Hindlimb muscle (tissue), 1 donor: ENCODE measurements at regions not wholly inside any gene's neighbourhood (a gene's known extent, or its start where the extent isn't known, plus 50 kb on each side); places are given as distances from the start of the nearest gene placed in this dataset.

ENCODE experiments used
- DNase-seq: peaks from one replicate; pipeline ENCODE4 v3.0.0-alpha.2; 2013

- DNase-seq, result no peak
Observed at GRCh38 chr11:56932572-56933220, 56.0 kb upstream of the OR5AK2 start.

GRCh38 chr11:56923116-56923515 is 65.6 kb upstream of the OR5AK2 start:
- DNase-seq, result no peak

GRCh38 chr11:56922421-56922820 is 66.3 kb upstream of the OR5AK2 start:
- DNase-seq, result no peak

- DNase-seq, result no peak
Observed at GRCh38 chr11:56917708-56918400, 70.9 kb upstream of the OR5AK2 start.

- DNase-seq, result no peak
Observed at GRCh38 chr11:56916587-56916986, 72.1 kb upstream of the OR5AK2 start.

GRCh38 chr11:56916162-56916561 is 72.6 kb upstream of the OR5AK2 start:
- no peak for DNase-seq

- no peak for DNase-seq
Observed at GRCh38 chr11:56911312-56911711, 77.4 kb upstream of the OR5AK2 start.

GRCh38 chr11:56910785-56911184 is 77.9 kb upstream of the OR5AK2 start:
- no peak for DNase-seq

GRCh38 chr11:56910046-56910773 is 78.5 kb upstream of the OR5AK2 start:
- DNase-seq, result no peak

- DNase-seq, result no peak
Observed at GRCh38 chr11:56909563-56909962, 79.2 kb upstream of the OR5AK2 start.

GRCh38 chr11:56909080-56909479 is 79.6 kb upstream of the OR5AK2 start:
- DNase-seq, result no peak

GRCh38 chr11:56906683-56907148 is 82.0 kb upstream of the OR5AK2 start:
- DNase-seq, result no peak

GRCh38 chr11:56905936-56906335 is 82.8 kb upstream of the OR5AK2 start:
- no peak for DNase-seq

- no peak for DNase-seq
Observed at GRCh38 chr11:56905442-56905841, 83.3 kb upstream of the OR5AK2 start.

- no peak for DNase-seq
Observed at GRCh38 chr11:56898856-56899255, 89.9 kb upstream of the OR5AK2 start.

GRCh38 chr11:56890584-56891305 is 98.0 kb upstream of the OR5AK2 start:
- no peak for DNase-seq

GRCh38 chr11:56889986-56890385 is 98.7 kb upstream of the OR5AK2 start:
- no peak for DNase-seq

GRCh38 chr11:56887940-56888339 is 100.8 kb upstream of the OR5AK2 start:
- no peak for DNase-seq

- no peak for DNase-seq
Observed at GRCh38 chr11:56886455-56886854, 102.3 kb upstream of the OR5AK2 start.

GRCh38 chr11:56885854-56886253 is 102.9 kb upstream of the OR5AK2 start:
- DNase-seq, result no peak

- no peak for DNase-seq
Observed at GRCh38 chr11:56885177-56885576, 103.5 kb upstream of the OR5AK2 start.

- DNase-seq, result no peak
Observed at GRCh38 chr11:56883371-56883987, 105.2 kb upstream of the OR5AK2 start.
